Mesothelial cell of epicardium (in vitro differentiated cells): ENCODE measurements at regions not wholly inside any gene's neighbourhood (a gene's known extent, or its start where the extent isn't known, plus 50 kb on each side); places are given as distances from the start of the nearest gene placed in this dataset.

ENCODE experiments used
- DNase-seq, 2 experiments: peaks; one replicate each; pipeline ENCODE4 v3.0.0; 2021; ENCODE audit warnings: low spot score in 2 of 2; ENCODE audit not compliant: unreplicated experiment in 2 of 2
- H3K27ac Mint-ChIP-seq: 2 replicates; pipeline ENCODE4 v1.8.0; 2021; ENCODE audit warnings: mixed read lengths
- H3K27me3 Mint-ChIP-seq: 2 replicates; pipeline ENCODE4 v1.8.0; 2021; ENCODE audit warnings: low read depth, mixed read lengths
- H3K36me3 Mint-ChIP-seq: 2 replicates; pipeline ENCODE4 v1.8.0; 2021; ENCODE audit warnings: mixed read lengths
- H3K4me1 Mint-ChIP-seq: 2 replicates; pipeline ENCODE4 v1.8.0; 2021; ENCODE audit warnings: mixed read lengths
- H3K4me3 Mint-ChIP-seq: 2 replicates; pipeline ENCODE4 v1.8.0; 2021; ENCODE audit warnings: mild to moderate bottlenecking, moderate library complexity, mixed read lengths
- H3K9me3 Mint-ChIP-seq: 2 replicates; pipeline ENCODE4 v1.8.0; 2021; ENCODE audit warnings: mixed read lengths
- CTCF ChIP-seq: fragments of 200-600 bp; sonication (generic); IDR thresholded peaks from one replicate; pipeline ENCODE4 v1.5.0; 2021; ENCODE audit warnings: antibody characterized with exemption; ENCODE audit not compliant: unreplicated experiment

GRCh38 chr7:36086571-36086970, 66.5 kb upstream of the EEPD1 start:
- peaks cover 12% of the 10 kb centered on the region for H3K4me1 Mint-ChIP-seq
- H3K9me3 Mint-ChIP-seq = peaks cover 16% of the 10 kb centered on the region
- TF ChIP-seq CTCF = no peak
- H3K27ac Mint-ChIP-seq = no peak overlapping the region
- DNase-seq = no peak
- no peak overlapping the region for H3K4me3 Mint-ChIP-seq
- peaks cover 5% of the 10 kb centered on the region for H3K36me3 Mint-ChIP-seq
- H3K27me3 Mint-ChIP-seq = peaks cover 2% of the 10 kb centered on the region

- H3K27me3 Mint-ChIP-seq = no peaks in the 10 kb centered on the region
- H3K4me1 Mint-ChIP-seq = peaks cover 21% of the 10 kb centered on the region
- no peak for DNase-seq
- TF ChIP-seq CTCF = no peak
- H3K9me3 Mint-ChIP-seq = peaks cover 22% of the 10 kb centered on the region
- H3K4me3 Mint-ChIP-seq = no peak overlapping the region
- H3K36me3 Mint-ChIP-seq = peaks cover 5% of the 10 kb centered on the region
- H3K27ac Mint-ChIP-seq = no peak overlapping the region
Observed at GRCh38 chr7:36088553-36088952, 64.5 kb upstream of the EEPD1 start.

GRCh38 chr7:36088966-36089365, 64.1 kb upstream of the EEPD1 start:
- no peak for TF ChIP-seq CTCF
- Mint-ChIP-seq H3K9me3 (peaks cover 25% of the 10 kb centered on the region), H3K27ac (no peak overlapping the region), H3K4me1 (peaks cover 19% of the 10 kb centered on the region), H3K4me3 (no peak overlapping the region), H3K36me3 (peaks cover 5% of the 10 kb centered on the region), H3K27me3 (no peaks in the 10 kb centered on the region)
- no peak for DNase-seq

- Mint-ChIP-seq H3K36me3 (peaks cover 5% of the 10 kb centered on the region), H3K4me1 (peaks cover 10% of the 10 kb centered on the region), H3K27me3 (no peaks in the 10 kb centered on the region), H3K27ac (no peak overlapping the region), H3K9me3 (peaks cover 25% of the 10 kb centered on the region), H3K4me3 (no peak overlapping the region)
- no peak for TF ChIP-seq CTCF
- DNase-seq = no peak
Observed at GRCh38 chr7:36090976-36091873, 61.8 kb upstream of the EEPD1 start.

GRCh38 chr7:36091874-36092176, 61.2 kb upstream of the EEPD1 start:
- no peak for TF ChIP-seq CTCF
- no peaks in the 10 kb centered on the region for H3K27me3 Mint-ChIP-seq
- peaks cover 25% of the 10 kb centered on the region for H3K9me3 Mint-ChIP-seq
- H3K4me3 Mint-ChIP-seq = no peak overlapping the region
- peaks cover 5% of the 10 kb centered on the region for H3K36me3 Mint-ChIP-seq
- DNase-seq = no peak
- H3K27ac Mint-ChIP-seq = no peak overlapping the region
- peaks cover 10% of the 10 kb centered on the region for H3K4me1 Mint-ChIP-seq
